ENCODE measurements at regions not wholly inside any gene's neighbourhood (a gene's known extent, or its start where the extent isn't known, plus 50 kb on each side); places are given as distances from the start of the nearest gene placed in this dataset.

DNA sequence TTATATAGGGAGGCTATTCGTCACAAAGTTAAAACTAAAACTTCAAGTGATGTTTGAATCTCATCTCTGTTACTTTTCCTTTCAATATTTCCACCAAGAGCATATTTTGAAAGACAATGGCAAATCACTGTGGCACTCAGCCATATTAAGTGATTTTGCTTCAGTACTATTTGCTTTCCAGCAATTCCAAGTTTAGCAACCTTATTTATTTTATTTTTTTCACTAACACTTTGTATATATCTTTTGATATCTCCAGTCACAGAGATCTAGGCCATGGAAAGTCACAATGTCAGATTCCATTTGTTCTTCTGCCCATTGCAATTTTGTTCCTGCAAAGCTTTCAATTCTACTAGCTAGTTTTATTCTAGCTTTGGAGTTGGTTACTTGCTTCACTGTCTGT is 1514.5 kb upstream of the ADGRL3 start:
- Mint-ChIP-seq H3K36me3 (no peaks in the 10 kb centered on the region), H3K4me3 (no peak overlapping the region), H3K9me3 (no peaks in the 10 kb centered on the region), H3K27ac (no peak overlapping the region), H3K4me1 (ENCODE audit: unreplicated experiment) (no peaks in the 10 kb centered on the region), H3K27me3 (no peaks in the 10 kb centered on the region)
- TF ChIP-seq, protein P1, sequence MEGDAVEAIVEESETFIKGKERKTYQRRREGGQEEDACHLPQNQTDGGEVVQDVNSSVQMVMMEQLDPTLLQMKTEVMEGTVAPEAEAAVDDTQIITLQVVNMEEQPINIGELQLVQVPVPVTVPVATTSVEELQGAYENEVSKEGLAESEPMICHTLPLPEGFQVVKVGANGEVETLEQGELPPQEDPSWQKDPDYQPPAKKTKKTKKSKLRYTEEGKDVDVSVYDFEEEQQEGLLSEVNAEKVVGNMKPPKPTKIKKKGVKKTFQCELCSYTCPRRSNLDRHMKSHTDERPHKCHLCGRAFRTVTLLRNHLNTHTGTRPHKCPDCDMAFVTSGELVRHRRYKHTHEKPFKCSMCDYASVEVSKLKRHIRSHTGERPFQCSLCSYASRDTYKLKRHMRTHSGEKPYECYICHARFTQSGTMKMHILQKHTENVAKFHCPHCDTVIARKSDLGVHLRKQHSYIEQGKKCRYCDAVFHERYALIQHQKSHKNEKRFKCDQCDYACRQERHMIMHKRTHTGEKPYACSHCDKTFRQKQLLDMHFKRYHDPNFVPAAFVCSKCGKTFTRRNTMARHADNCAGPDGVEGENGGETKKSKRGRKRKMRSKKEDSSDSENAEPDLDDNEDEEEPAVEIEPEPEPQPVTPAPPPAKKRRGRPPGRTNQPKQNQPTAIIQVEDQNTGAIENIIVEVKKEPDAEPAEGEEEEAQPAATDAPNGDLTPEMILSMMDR (conservative IDR thresholded peaks at IDR 0.05): no peak
- no peak for DNase-seq (ENCODE audit: extremely low spot score, unreplicated experiment)

DNA sequence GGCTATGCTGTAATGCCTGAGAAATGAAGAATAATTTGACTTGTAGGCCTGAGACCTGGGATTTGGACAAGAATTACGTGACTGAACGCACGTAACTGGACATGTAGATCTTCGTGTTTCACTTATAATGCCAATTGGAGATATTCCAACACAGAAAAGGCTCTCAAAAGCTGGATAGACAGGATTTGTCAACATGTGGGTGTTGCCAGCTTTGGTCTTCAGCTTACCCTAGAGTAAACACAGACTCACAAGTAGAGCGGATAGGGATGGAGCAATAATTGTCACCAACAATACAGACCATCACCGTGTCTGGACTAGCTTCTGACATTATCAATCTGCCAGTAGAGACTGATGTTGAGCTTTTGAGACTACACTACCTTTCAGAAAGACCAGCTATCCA is 1511.0 kb upstream of the ADGRL3 start:
- Mint-ChIP-seq H3K9me3 (no peaks in the 10 kb centered on the region), H3K4me1 (ENCODE audit: unreplicated experiment) (no peaks in the 10 kb centered on the region), H3K27ac (no peak overlapping the region), H3K4me3 (no peak overlapping the region), H3K27me3 (no peaks in the 10 kb centered on the region), H3K36me3 (no peaks in the 10 kb centered on the region)
- no peak for DNase-seq (ENCODE audit: extremely low spot score, unreplicated experiment)
- TF ChIP-seq, protein P1 (conservative IDR thresholded peaks at IDR 0.05): no peak

DNA sequence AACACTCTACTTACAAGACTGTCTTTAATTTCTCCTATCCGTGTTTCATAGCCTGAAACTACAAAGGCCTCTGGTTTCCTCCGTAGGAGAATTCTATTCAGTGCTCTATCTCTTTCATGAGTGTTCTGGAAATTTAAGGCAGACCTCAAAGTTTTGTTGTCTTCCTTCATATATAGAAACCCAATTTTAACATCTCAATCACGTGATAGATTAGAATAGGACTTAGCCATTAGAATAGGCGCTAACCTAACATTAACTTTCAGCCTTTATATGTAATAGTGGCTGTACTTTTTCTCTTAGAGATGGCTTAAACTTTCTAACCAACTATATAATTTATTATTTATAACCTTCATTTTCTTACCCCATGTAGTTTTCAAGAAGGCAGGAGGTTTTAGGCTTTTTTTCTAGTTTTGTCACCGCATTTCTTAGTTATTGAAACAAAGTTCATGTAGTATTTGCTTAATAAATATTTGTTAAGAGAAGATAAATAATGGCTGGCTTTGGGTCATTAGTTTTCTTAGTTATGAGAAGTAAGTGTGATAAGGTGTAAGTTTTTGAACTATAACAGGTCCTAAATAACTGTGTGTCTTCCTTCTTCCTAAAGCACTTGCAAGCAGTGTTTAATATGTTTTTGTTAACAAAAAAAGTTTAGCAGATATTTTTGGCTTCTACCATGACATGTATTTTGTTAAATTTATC is 1504.6 kb upstream of the ADGRL3 start:
- H3K4me1 Mint-ChIP-seq (ENCODE audit: unreplicated experiment): no peaks in the 10 kb centered on the region
- no peaks in the 10 kb centered on the region for H3K27me3 Mint-ChIP-seq
- H3K4me3 Mint-ChIP-seq: no peak overlapping the region

DNA sequence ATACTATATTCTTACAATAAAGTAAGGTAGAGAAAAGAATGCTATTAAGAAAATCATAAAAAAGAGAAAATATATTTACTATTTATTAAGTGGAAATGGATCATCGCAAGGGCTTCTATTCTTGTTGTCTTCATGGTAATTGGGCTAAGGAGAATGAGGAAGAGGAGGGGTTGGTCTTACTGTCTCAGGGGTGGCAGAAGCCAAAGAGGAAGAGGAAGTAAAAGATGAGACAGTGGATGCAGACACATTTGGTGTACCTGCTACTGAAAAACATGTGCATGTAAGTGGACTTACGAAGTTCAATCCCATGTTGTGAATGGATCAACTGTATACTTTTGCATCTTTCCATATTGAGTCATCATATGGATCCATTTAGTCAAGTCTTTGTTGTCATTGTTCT is 1502.1 kb upstream of the ADGRL3 start:
- H3K36me3 Mint-ChIP-seq: no peaks in the 10 kb centered on the region
- no peak overlapping the region for H3K4me3 Mint-ChIP-seq
- H3K27ac Mint-ChIP-seq: no peak overlapping the region
- DNase-seq (ENCODE audit: extremely low spot score, unreplicated experiment): no peak
- no peaks in the 10 kb centered on the region for H3K4me1 Mint-ChIP-seq (ENCODE audit: unreplicated experiment)
- no peaks in the 10 kb centered on the region for H3K9me3 Mint-ChIP-seq
- H3K27me3 Mint-ChIP-seq: no peaks in the 10 kb centered on the region
- TF ChIP-seq, protein P1 (conservative IDR thresholded peaks at IDR 0.05): no peak

More for the DNA sequence above, 1504.6 kb upstream of the ADGRL3 start:
- Mint-ChIP-seq H3K9me3 (no peaks in the 10 kb centered on the region), H3K36me3 (no peaks in the 10 kb centered on the region), H3K27ac (no peak overlapping the region)
- no peak for DNase-seq (ENCODE audit: extremely low spot score, unreplicated experiment)
- TF ChIP-seq, protein P1 (conservative IDR thresholded peaks at IDR 0.05): no peak

DNA sequence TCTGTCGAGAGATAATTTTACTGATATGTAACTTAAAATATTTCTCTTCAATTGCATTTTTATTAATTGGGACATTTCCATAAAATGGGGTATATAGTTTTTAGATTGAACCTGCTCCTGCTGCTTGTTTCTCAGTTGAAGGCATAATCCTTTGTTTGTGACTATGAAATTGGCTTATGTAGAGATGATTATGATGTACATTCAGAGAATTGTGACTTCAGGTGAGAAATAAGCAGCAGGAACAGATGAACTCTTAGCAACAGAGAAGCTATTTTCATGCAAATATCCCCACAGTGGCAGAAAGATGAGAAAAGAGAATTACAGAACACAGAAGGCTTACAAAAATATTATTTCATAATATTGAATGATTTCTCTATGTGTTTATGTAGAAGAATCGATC is 1499.5 kb upstream of the ADGRL3 start:
- Mint-ChIP-seq H3K9me3 (no peaks in the 10 kb centered on the region), H3K27me3 (no peaks in the 10 kb centered on the region), H3K27ac (no peak overlapping the region), H3K4me3 (no peak overlapping the region), H3K36me3 (no peaks in the 10 kb centered on the region), H3K4me1 (ENCODE audit: unreplicated experiment) (no peaks in the 10 kb centered on the region)
- DNase-seq (ENCODE audit: extremely low spot score, unreplicated experiment): no peak
- TF ChIP-seq, protein P1 (conservative IDR thresholded peaks at IDR 0.05): no peak

Measured in type B pancreatic cell (in vitro differentiated cells).